DND-41 (cell line): ENCODE measurements at regions not wholly inside any gene's neighbourhood (a gene's known extent, or its start where the extent isn't known, plus 50 kb on each side); places are given as distances from the start of the nearest gene placed in this dataset.
"Not testable (repeated sequence)": the region's sequence is repeated elsewhere in the genome, so short reads cannot be mapped to it uniquely, and the experiment has no call there.

Experiments used
- ATAC-seq: fragments of 200-7000 bp; cut with Tn5 transposase; 3 replicates; pipeline ENCODE4 v1.9.1; 2021; ENCODE audit warnings: low read depth; ENCODE audit not compliant: insufficient read depth
- DNase-seq: peaks from one replicate; pipeline ENCODE4 v3.0.0-alpha.2; 2020
- H2AFZ ChIP-seq: 2 replicates; pipeline ENCODE4 v1.6.0; 2012; ENCODE audit warnings: low read depth, low read length
- H3K27ac ChIP-seq: 2 replicates; pipeline ENCODE4 v1.5.1; 2012; ENCODE audit warnings: low read length, inconsistent platforms
- H3K27me3 ChIP-seq: fragments of 200-600 bp; sonication (generic); 2 replicates; pipeline ENCODE4 v1.6.0; 2012; ENCODE audit warnings: low read length, mild to moderate bottlenecking, inconsistent platforms; ENCODE audit not compliant: insufficient read depth, poor library complexity
- H3K36me3 ChIP-seq: 2 replicates; pipeline ENCODE4 v1.5.1; 2012; ENCODE audit warnings: low read length, inconsistent platforms; ENCODE audit not compliant: insufficient read depth
- H3K4me1 ChIP-seq: 2 replicates; pipeline ENCODE4 v1.5.1; 2012; ENCODE audit warnings: mild to moderate bottlenecking, low read length; ENCODE audit not compliant: insufficient read depth
- H3K4me2 ChIP-seq: 2 replicates; pipeline ENCODE4 v1.6.0; 2012; ENCODE audit warnings: mild to moderate bottlenecking, moderate library complexity, low read length, inconsistent platforms; ENCODE audit not compliant: insufficient read depth
- H3K4me3 ChIP-seq, 2 experiments: fragments of 200-600 bp in 1 of 2; shearing (Covaris generic) in 1 of 2; 2 replicates each; pipeline ENCODE4 v1.5.1; 2012 to 2016; ENCODE audit warnings: inconsistent platforms in 2 of 2, low read length in 2 of 2, mild to moderate bottlenecking in 2 of 2, low read depth in 1 of 2, moderate library complexity in 1 of 2
- H3K79me2 ChIP-seq: 2 replicates; pipeline ENCODE4 v1.6.0; 2012; ENCODE audit warnings: low read length, inconsistent platforms; ENCODE audit not compliant: insufficient read depth
- H3K9ac ChIP-seq: 2 replicates; pipeline ENCODE4 v1.6.0; 2012; ENCODE audit warnings: low read depth, mild to moderate bottlenecking, inconsistent platforms, low read length, moderate library complexity
- H3K9me3 ChIP-seq: 2 replicates; pipeline ENCODE4 v1.5.1; 2012; ENCODE audit warnings: low read length, moderate library complexity, mild to moderate bottlenecking, inconsistent platforms; ENCODE audit not compliant: insufficient read depth, severe bottlenecking
- H4K20me1 ChIP-seq: 2 replicates; pipeline ENCODE4 v1.6.0; 2012; ENCODE audit warnings: low read length; ENCODE audit not compliant: insufficient read depth
- CTCF ChIP-seq: IDR thresholded peaks from 2 replicates; pipeline ENCODE4 v1.5.1; 2012; ENCODE audit warnings: borderline replicate concordance, low read length, moderate library complexity, mild to moderate bottlenecking; ENCODE audit not compliant: poor library complexity, severe bottlenecking; ENCODE audit errors: extremely low read depth
- EZH2 ChIP-seq: IDR thresholded peaks from 3 replicates; pipeline ENCODE4 v1.6.1; 2012; ENCODE audit warnings: borderline replicate concordance, low read depth, mild to moderate bottlenecking, moderate library complexity, low read length, inconsistent platforms; ENCODE audit not compliant: severe bottlenecking

DNA sequence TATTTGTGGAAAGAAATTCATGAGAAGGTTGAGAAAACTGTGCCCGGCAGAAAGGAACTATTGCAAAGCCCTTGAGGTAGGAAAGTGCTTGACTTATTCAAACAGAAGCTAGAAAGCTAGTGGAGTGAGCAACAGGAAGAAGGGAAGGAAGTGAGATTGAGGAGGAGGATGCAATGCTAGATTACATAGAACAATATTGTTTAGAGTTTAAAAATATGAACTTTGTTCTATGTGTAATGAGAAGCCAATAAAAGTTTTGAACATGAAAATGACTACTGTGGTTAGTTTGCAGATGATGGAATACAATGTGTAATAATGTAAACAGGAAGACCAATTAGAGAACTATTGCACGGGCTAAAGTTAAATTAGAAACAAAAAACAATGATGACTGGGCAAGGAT, 853.1 kb downstream of the TTLL7 start:
- not testable (repeated sequence) for H3K36me3 ChIP-seq, H3K27me3 ChIP-seq, H4K20me1 ChIP-seq, H3K4me3 ChIP-seq, H3K27ac ChIP-seq, DNase-seq, H3K4me2 ChIP-seq, H3K79me2 ChIP-seq, H3K4me1 ChIP-seq, ATAC-seq, H2AFZ ChIP-seq, H3K9me3 ChIP-seq, H3K9ac ChIP-seq

- H3K4me2 ChIP-seq, H4K20me1 ChIP-seq, H3K4me3 ChIP-seq, H2AFZ ChIP-seq, ATAC-seq, H3K36me3 ChIP-seq, H3K4me1 ChIP-seq, H3K9ac ChIP-seq, H3K9me3 ChIP-seq, DNase-seq, H3K27me3 ChIP-seq, H3K79me2 ChIP-seq, H3K27ac ChIP-seq: not testable (repeated sequence)
Measured at GRCh38 chr1:83142802-83143201, 856.1 kb downstream of the TTLL7 start.

GRCh38 chr1:83135524-83136157, 863.3 kb downstream of the TTLL7 start:
- H3K4me3 ChIP-seq, H4K20me1 ChIP-seq, H3K27me3 ChIP-seq, H3K9me3 ChIP-seq, DNase-seq, H3K9ac ChIP-seq, H3K36me3 ChIP-seq, H3K4me1 ChIP-seq, H3K27ac ChIP-seq, H2AFZ ChIP-seq, H3K79me2 ChIP-seq, H3K4me2 ChIP-seq, ATAC-seq: not testable (repeated sequence)

DNA sequence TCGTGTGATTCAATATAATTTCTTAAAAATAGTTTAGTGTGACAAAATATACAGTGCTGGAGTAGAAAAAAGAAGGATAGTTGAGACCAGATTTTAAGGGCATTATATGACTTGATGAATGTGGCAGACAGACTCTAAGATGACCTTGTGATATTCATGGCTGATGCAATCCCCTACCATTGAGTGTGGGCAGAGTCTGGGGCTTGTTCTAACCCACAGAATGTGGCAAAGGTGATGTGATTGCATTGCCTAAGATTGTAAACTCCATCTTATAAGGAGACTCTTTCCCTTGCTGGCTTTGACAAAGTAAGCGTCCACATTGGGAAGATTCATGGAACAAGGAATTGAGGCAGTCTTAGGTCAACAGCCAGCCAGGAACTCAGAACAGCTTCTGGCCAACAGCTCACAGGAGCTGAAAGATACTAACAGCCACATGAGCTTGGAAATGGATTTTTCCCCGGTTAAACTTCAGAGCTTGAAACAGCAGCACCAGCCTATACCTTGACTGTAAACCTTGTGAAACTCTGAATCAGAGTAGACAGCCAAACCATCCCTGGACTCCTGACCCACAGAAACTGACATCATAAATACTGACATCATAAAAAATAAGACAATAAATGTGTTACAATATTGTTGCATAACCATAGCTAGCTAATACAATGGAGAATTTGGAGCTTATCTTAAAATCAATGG, 864.5 kb downstream of the TTLL7 start:
- not testable (repeated sequence) for H3K9me3 ChIP-seq, H3K27ac ChIP-seq, H3K4me2 ChIP-seq, H3K79me2 ChIP-seq, H2AFZ ChIP-seq, H3K36me3 ChIP-seq, H3K9ac ChIP-seq, H3K4me3 ChIP-seq, H4K20me1 ChIP-seq, H3K4me1 ChIP-seq, DNase-seq, H3K27me3 ChIP-seq
- ATAC-seq = peak; percentile 98

- Histone ChIP-seq H3K79me2 (no peaks in the 10 kb centered on the region), H3K9ac (no peak overlapping the region), H3K27me3 (no peaks in the 10 kb centered on the region), H3K36me3 (no peaks in the 10 kb centered on the region), H2AFZ (no peak overlapping the region), H3K4me2 (no peak overlapping the region), H3K4me3 (no peak overlapping the region), H3K9me3 (no peaks in the 10 kb centered on the region), H4K20me1 (no peaks in the 10 kb centered on the region), H3K27ac (no peak overlapping the region), H3K4me1 (no peaks in the 10 kb centered on the region)
- TF ChIP-seq CTCF (no peak), EZH2 (no peak)
- no peak for DNase-seq
- ATAC-seq = no peak
Measured at GRCh38 chr1:83131692-83131955, 867.3 kb downstream of the TTLL7 start.
